HEK293 (cell line): ENCODE measurements at regions not wholly inside any gene's neighbourhood (a gene's known extent, or its start where the extent isn't known, plus 50 kb on each side); places are given as distances from the start of the nearest gene placed in this dataset.

Experiments
- CTCF ChIA-PET: fragments of 350-600 bp; formaldehyde crosslinking; extraction: SDS; loops from one replicate; lab custom pipeline; 2021; ENCODE audit warnings: antibody characterized with exemption; lab: Yijun Ruan, JAX
- POLR2A ChIA-PET: fragments of 300-600 bp; formaldehyde crosslinking; extraction: SDS; loops from one replicate; lab custom pipeline; 2020; ENCODE audit warnings: antibody characterized with exemption, inconsistent platforms; lab: Yijun Ruan, JAX
- H3K27ac ChIP-seq: fragments of 200-500 bp; sonication (Bioruptor generic); 2 replicates; pipeline ENCODE4 v1.5.1; 2014; ENCODE audit warnings: low read depth, low read length, control low read depth, inconsistent platforms; ENCODE audit errors: extremely low read depth
- H3K36me3 ChIP-seq, 2 experiments: fragments of 200-500 bp in 1 of 2; sonication (Bioruptor generic) in 1 of 2; 1 replicate in 1 of 2; 2 replicates in 1 of 2; pipeline ENCODE4 v1.5.1; 2014 to 2017; ENCODE audit warnings: inconsistent platforms in 2 of 2, low read length in 2 of 2; ENCODE audit not compliant: control insufficient read depth in 2 of 2, insufficient read depth in 1 of 2
- H3K4me1 ChIP-seq: fragments of 200-500 bp; sonication (Bioruptor generic); 2 replicates; pipeline ENCODE4 v1.5.1; 2014; ENCODE audit warnings: mild to moderate bottlenecking, low read length, inconsistent platforms; ENCODE audit not compliant: control insufficient read depth, insufficient read depth
- H3K4me3 ChIP-seq: 2 replicates; pipeline ENCODE4 v1.5.1; 2011; ENCODE audit warnings: low read depth, mild to moderate bottlenecking, control low read depth, low read length, moderate library complexity
- H3K9me3 ChIP-seq: fragments of 200-500 bp; sonication (Bioruptor generic); 2 replicates; pipeline ENCODE4 v1.5.1; 2014; ENCODE audit warnings: low read depth, low read length, inconsistent platforms; ENCODE audit not compliant: control insufficient read depth, insufficient read depth
- EGR2 ChIP-seq: fragments of 450-650 bp; formaldehyde crosslinking; IDR thresholded peaks from 2 replicates; pipeline ENCODE4 v1.5.1; 2016; ENCODE audit warnings: low read depth, missing biosample characterization, missing genetic modification characterization
- GLI4 ChIP-seq: fragments of 450-650 bp; formaldehyde crosslinking; IDR thresholded peaks from 2 replicates; pipeline ENCODE4 v1.5.1; 2016; ENCODE audit warnings: missing biosample characterization, missing genetic modification characterization
- GLIS1 ChIP-seq: fragments of 450-650 bp; formaldehyde crosslinking; IDR thresholded peaks from 2 replicates; pipeline ENCODE4 v1.5.1; 2016; ENCODE audit warnings: missing biosample characterization, missing genetic modification characterization
- HOXC10 ChIP-seq: sonication (generic); formaldehyde crosslinking; IDR thresholded peaks from 2 replicates; pipeline ENCODE4 v1.8.1; 2023; ENCODE audit warnings: mild to moderate bottlenecking, missing genetic modification reagents
- MYNN ChIP-seq: fragments of 450-650 bp; formaldehyde crosslinking; IDR thresholded peaks from 2 replicates; pipeline ENCODE4 v1.5.1; 2016; ENCODE audit warnings: missing biosample characterization, missing genetic modification characterization, borderline replicate concordance
- OVOL3 ChIP-seq: fragments of 450-650 bp; formaldehyde crosslinking; IDR thresholded peaks from 2 replicates; pipeline ENCODE4 v1.5.1; 2016; ENCODE audit warnings: missing biosample characterization, missing genetic modification characterization
- SCRT2 ChIP-seq: fragments of 450-650 bp; formaldehyde crosslinking; IDR thresholded peaks from 2 replicates; pipeline ENCODE4 v1.5.1; 2016; ENCODE audit warnings: missing biosample characterization, missing genetic modification characterization
- WT1 ChIP-seq: fragments of 450-650 bp; formaldehyde crosslinking; IDR thresholded peaks from 2 replicates; pipeline ENCODE4 v1.5.1; 2016; ENCODE audit warnings: missing biosample characterization, missing genetic modification characterization
- YY1 ChIP-seq: fragments of 450-650 bp; formaldehyde crosslinking; IDR thresholded peaks from 2 replicates; pipeline ENCODE4 v1.5.1; 2018; ENCODE audit warnings: missing biosample characterization, missing genetic modification characterization
- ZBTB17 ChIP-seq: fragments of 450-650 bp; formaldehyde crosslinking; IDR thresholded peaks from 2 replicates; pipeline ENCODE4 v1.5.1; 2016; ENCODE audit warnings: missing biosample characterization, missing genetic modification characterization
- ZFP37 ChIP-seq: fragments of 450-650 bp; formaldehyde crosslinking; IDR thresholded peaks from 2 replicates; pipeline ENCODE4 v1.5.1; 2016; ENCODE audit warnings: missing biosample characterization, missing genetic modification characterization
- ZIC2 ChIP-seq: fragments of 450-650 bp; formaldehyde crosslinking; IDR thresholded peaks from 2 replicates; pipeline ENCODE4 v1.5.1; 2016; ENCODE audit warnings: missing biosample characterization, missing genetic modification characterization
- ZNF133 ChIP-seq: fragments of 450-650 bp; formaldehyde crosslinking; IDR thresholded peaks from 2 replicates; pipeline ENCODE4 v1.5.1; 2016; ENCODE audit warnings: missing biosample characterization, missing genetic modification characterization
- ZNF274 ChIP-seq, 2 experiments: fragments of 200-500 bp in 1 of 2; fragments of 450-650 bp in 1 of 2; sonication (Bioruptor generic) in 1 of 2; formaldehyde crosslinking in 1 of 2; IDR thresholded peaks; 2 replicates each; pipeline versions ENCODE4 v1.5.1 to v1.6.1; 2014 to 2016; ENCODE audit warnings: borderline replicate concordance in 1 of 2, inconsistent platforms in 1 of 2, low read length in 1 of 2, missing biosample characterization in 1 of 2, missing genetic modification characterization in 1 of 2
- ZNF311 ChIP-seq: fragments of 450-650 bp; formaldehyde crosslinking; IDR thresholded peaks from 2 replicates; pipeline ENCODE4 v1.5.1; 2017; ENCODE audit warnings: missing biosample characterization, missing genetic modification characterization, borderline replicate concordance
- ZNF341 ChIP-seq: fragments of 450-650 bp; formaldehyde crosslinking; IDR thresholded peaks from 2 replicates; pipeline ENCODE4; 2016; ENCODE audit warnings: low read depth, missing biosample characterization, missing genetic modification characterization
- ZNF37A ChIP-seq: fragments of 450-650 bp; IDR thresholded peaks from 2 replicates; pipeline ENCODE4 v1.5.1; 2018; ENCODE audit warnings: missing biosample characterization, missing genetic modification characterization
- ZNF394 ChIP-seq: fragments of 450-650 bp; formaldehyde crosslinking; IDR thresholded peaks from 2 replicates; pipeline ENCODE4 v1.5.1; 2016; ENCODE audit warnings: missing biosample characterization, missing genetic modification characterization, mild to moderate bottlenecking, moderate library complexity, borderline replicate concordance
- ZNF561 ChIP-seq: fragments of 450-650 bp; IDR thresholded peaks from 2 replicates; pipeline ENCODE4 v1.5.1; 2018; ENCODE audit warnings: missing biosample characterization, missing genetic modification characterization, borderline replicate concordance
- ZNF600 ChIP-seq: fragments of 450-650 bp; formaldehyde crosslinking; IDR thresholded peaks from 2 replicates; pipeline ENCODE4 v1.5.1; 2016; ENCODE audit warnings: missing biosample characterization, missing genetic modification characterization
- ZNF701 ChIP-seq: fragments of 450-650 bp; formaldehyde crosslinking; IDR thresholded peaks from 2 replicates; pipeline ENCODE4 v1.5.1; 2016; ENCODE audit warnings: missing biosample characterization, missing genetic modification characterization
- ZNF791 ChIP-seq: fragments of 450-650 bp; formaldehyde crosslinking; IDR thresholded peaks from 2 replicates; pipeline ENCODE4 v1.5.1; 2016; ENCODE audit warnings: missing biosample characterization, missing genetic modification characterization
- ZNF837 ChIP-seq: fragments of 450-650 bp; formaldehyde crosslinking; IDR thresholded peaks from 2 replicates; pipeline ENCODE4 v1.5.1; 2016; ENCODE audit warnings: missing biosample characterization, missing genetic modification characterization
- ZSCAN23 ChIP-seq: fragments of 450-650 bp; formaldehyde crosslinking; IDR thresholded peaks from 2 replicates; pipeline ENCODE4 v1.5.1; 2016; ENCODE audit warnings: missing biosample characterization, missing genetic modification characterization
- TF ChIP-seq, protein P1 (sequence below): fragments of 450-650 bp; formaldehyde crosslinking; IDR thresholded peaks from 2 replicates; pipeline ENCODE4 v1.5.1; 2016; ENCODE audit warnings: missing biosample characterization, missing genetic modification characterization
- TF ChIP-seq, protein P2 (sequence below): fragments of 450-650 bp; formaldehyde crosslinking; IDR thresholded peaks from 2 replicates; pipeline ENCODE4 v1.5.1; 2016; ENCODE audit warnings: missing biosample characterization, missing genetic modification characterization
- TF ChIP-seq, protein P3 (sequence below): fragments of 450-650 bp; formaldehyde crosslinking; IDR thresholded peaks from 2 replicates; pipeline ENCODE4 v1.5.1; 2017; ENCODE audit warnings: missing biosample characterization, mild to moderate bottlenecking, missing genetic modification characterization, moderate library complexity
- TF ChIP-seq, protein P4 (sequence below): fragments of 450-650 bp; formaldehyde crosslinking; optimal IDR thresholded peaks from 2 replicates; pipeline ENCODE3; 2016; ENCODE audit warnings: missing biosample characterization, mild to moderate bottlenecking, missing genetic modification characterization
- TF ChIP-seq, protein P5 (sequence below): fragments of 450-650 bp; formaldehyde crosslinking; IDR thresholded peaks from 2 replicates; pipeline ENCODE4 v1.5.1; 2017; ENCODE audit warnings: missing biosample characterization, missing genetic modification characterization

DNA sequence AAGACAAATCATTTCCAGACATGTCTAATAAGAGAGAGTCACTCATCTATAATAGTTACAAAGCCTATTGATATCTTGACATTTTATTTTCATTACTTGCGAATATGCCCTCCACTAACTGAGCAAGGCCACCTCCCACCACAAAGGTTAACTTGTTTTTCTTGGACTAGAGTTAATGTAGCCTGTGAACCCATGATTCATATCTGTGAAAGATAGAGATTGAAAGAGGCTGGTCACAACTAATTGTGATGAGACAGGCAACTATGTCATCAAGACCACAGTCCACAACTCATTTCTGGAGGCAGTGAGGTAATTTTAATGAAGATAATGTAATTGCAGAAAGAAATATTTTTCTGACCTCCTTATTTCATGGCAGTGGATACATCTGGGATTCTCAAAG is 491.8 kb upstream of the TPK1 start:
- CTCF ChIA-PET, result no interaction called here
- POLR2A ChIA-PET, result no interaction called here
- Histone ChIP-seq H3K4me3 (no peak overlapping the region), H3K27ac (no peak overlapping the region), H3K9me3 (no peaks in the 10 kb centered on the region), H3K36me3 (no peaks in the 10 kb centered on the region), H3K4me1 (no peaks in the 10 kb centered on the region)
- TF ChIP-seq ZNF837 (tag by site-specific recombination) (no peak), OVOL3 (no peak), ZFP37 (tag by site-specific recombination) (no peak), ZNF133 (tag by site-specific recombination) (no peak), SCRT2 (tag by site-specific recombination) (no peak), ZSCAN23 (no peak), ZNF561 (tag by site-specific recombination) (no peak), WT1 (tag by site-specific recombination) (no peak), GLIS1 (tag by site-specific recombination) (no peak), ZBTB17 (tag by site-specific recombination) (no peak), ZNF600 (tag by site-specific recombination) (no peak)
- TF ChIP-seq, protein P1, sequence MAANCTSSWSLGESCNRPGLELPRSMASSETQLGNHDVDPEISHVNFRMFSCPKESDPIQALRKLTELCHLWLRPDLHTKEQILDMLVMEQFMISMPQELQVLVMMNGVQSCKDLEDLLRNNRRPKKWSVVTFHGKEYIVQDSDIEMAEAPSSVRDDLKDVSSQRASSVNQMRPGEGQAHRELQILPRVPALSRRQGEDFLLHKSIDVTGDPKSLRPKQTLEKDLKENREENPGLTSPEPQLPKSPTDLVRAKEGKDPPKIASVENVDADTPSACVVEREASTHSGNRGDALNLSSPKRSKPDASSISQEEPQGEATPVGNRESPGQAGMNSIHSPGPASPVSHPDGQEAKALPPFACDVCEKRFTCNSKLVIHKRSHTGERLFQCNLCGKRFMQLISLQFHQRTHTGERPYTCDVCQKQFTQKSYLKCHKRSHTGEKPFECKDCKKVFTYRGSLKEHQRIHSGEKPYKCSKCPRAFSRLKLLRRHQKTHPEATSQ (tag by site-specific recombination), result no peak
- TF ChIP-seq, protein P2, sequence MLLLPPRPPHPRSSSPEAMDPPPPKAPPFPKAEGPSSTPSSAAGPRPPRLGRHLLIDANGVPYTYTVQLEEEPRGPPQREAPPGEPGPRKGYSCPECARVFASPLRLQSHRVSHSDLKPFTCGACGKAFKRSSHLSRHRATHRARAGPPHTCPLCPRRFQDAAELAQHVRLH (tag by site-specific recombination), result no peak

DNA sequence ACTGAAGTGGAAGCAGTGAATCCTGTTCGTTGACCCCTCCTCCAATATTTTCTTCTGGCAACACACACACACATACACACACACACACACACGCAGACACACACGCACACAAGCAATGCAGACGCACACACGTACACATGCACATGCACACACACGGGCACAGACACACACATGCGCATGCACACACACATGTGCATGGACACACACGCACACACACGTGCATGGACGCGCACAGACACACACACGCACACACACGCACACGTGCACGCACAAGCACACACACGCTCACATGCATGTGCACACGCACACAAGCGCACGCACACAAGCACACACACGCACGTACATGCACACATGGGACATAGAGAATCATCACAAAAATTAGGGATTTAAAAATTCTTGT is 488.2 kb upstream of the TPK1 start:
- no peaks in the 10 kb centered on the region for H3K36me3 ChIP-seq
- CTCF ChIA-PET, result no interaction called here

DNA sequence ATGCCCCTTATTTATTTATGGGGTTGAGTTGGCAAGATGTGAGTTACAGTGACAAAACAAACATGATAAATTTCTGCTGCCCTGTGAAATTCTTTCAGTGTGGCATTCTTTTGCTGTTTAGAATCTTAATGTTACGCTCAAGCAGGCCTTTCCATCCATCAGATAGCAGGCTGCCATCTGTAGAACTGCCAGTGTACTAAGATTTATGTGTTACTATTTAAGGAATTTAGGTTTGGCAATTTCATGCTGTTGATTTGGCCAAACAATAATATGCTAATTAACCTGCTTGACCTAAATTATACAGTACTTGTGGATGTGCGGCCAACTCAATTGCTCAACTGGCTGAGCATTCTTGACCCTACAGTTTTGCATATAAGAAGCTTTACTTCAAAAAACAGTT is 477.7 kb upstream of the TPK1 start:
- H3K9me3 ChIP-seq, result no peaks in the 10 kb centered on the region
- H3K4me1 ChIP-seq, result no peaks in the 10 kb centered on the region
- no peaks in the 10 kb centered on the region for H3K36me3 ChIP-seq
- ChIA-PET CTCF (no interaction called here), POLR2A (no interaction called here)
- no peak overlapping the region for H3K4me3 ChIP-seq
- no peak overlapping the region for H3K27ac ChIP-seq
- no peak for TF ChIP-seq HOXC10 (CRISPR knock-in tag)
- TF ChIP-seq EGR2 (tag by site-specific recombination), result no peak
- no peak for TF ChIP-seq ZNF701 (tag by site-specific recombination)
- TF ChIP-seq ZIC2 (tag by site-specific recombination), result no peak
- TF ChIP-seq ZNF311, result no peak
- TF ChIP-seq ZNF394 (tag by site-specific recombination), result no peak
- no peak for TF ChIP-seq ZNF341 (tag by site-specific recombination)
- no peak for TF ChIP-seq YY1 (tag by site-specific recombination)
- TF ChIP-seq, protein P3, sequence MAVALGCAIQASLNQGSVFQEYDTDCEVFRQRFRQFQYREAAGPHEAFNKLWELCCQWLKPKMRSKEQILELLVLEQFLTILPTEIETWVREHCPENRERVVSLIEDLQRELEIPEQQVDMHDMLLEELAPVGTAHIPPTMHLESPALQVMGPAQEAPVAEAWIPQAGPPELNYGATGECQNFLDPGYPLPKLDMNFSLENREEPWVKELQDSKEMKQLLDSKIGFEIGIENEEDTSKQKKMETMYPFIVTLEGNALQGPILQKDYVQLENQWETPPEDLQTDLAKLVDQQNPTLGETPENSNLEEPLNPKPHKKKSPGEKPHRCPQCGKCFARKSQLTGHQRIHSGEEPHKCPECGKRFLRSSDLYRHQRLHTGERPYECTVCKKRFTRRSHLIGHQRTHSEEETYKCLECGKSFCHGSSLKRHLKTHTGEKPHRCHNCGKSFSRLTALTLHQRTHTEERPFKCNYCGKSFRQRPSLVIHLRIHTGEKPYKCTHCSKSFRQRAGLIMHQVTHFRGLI (tag by site-specific recombination), result no peak
- TF ChIP-seq ZNF37A (tag by site-specific recombination), result no peak
- no peak for TF ChIP-seq ZNF274 (IDR thresholded peaks at IDR 0.05; ENCODE audit: low read length)
- no peak for TF ChIP-seq ZNF274 (tag by site-specific recombination; IDR thresholded peaks at IDR 0.05; ENCODE audit: borderline replicate concordance)
- no peak for TF ChIP-seq GLI4
- no peak for TF ChIP-seq MYNN (tag by site-specific recombination)
- TF ChIP-seq ZNF791, result no peak

More for the DNA sequence above, 488.2 kb upstream of the TPK1 start:
- POLR2A ChIA-PET, result no interaction called here
- no peak overlapping the region for H3K4me3 ChIP-seq
- no peak overlapping the region for H3K27ac ChIP-seq
- TF ChIP-seq, protein P4, sequence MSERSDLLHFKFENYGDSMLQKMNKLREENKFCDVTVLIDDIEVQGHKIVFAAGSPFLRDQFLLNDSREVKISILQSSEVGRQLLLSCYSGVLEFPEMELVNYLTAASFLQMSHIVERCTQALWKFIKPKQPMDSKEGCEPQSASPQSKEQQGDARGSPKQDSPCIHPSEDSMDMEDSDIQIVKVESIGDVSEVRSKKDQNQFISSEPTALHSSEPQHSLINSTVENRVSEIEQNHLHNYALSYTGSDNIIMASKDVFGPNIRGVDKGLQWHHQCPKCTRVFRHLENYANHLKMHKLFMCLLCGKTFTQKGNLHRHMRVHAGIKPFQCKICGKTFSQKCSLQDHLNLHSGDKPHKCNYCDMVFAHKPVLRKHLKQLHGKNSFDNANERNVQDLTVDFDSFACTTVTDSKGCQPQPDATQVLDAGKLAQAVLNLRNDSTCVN (tag by site-specific recombination), result peak; percentile 17
- TF ChIP-seq, protein P5, sequence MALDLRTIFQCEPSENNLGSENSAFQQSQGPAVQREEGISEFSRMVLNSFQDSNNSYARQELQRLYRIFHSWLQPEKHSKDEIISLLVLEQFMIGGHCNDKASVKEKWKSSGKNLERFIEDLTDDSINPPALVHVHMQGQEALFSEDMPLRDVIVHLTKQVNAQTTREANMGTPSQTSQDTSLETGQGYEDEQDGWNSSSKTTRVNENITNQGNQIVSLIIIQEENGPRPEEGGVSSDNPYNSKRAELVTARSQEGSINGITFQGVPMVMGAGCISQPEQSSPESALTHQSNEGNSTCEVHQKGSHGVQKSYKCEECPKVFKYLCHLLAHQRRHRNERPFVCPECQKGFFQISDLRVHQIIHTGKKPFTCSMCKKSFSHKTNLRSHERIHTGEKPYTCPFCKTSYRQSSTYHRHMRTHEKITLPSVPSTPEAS (tag by site-specific recombination), result peak; percentile 86
- no peak for TF ChIP-seq ZNF791
- H3K4me1 ChIP-seq, result no peaks in the 10 kb centered on the region
- no peaks in the 10 kb centered on the region for H3K9me3 ChIP-seq
